ENCODE measurements at regions not wholly inside any gene's neighbourhood (a gene's known extent, or its start where the extent isn't known, plus 50 kb on each side); places are given as distances from the start of the nearest gene placed in this dataset.

GRCh38 chr11:93969925-93970922, 50.9 kb upstream of the HEPHL1 start:
- no peak for DNase-seq
- no peaks in the 10 kb centered on the region for H3K36me3 Mint-ChIP-seq (ENCODE audit: low read depth)
- no peak for ATAC-seq (ENCODE audit: low read depth)
- intact Hi-C loops (cut with micrococcal nuclease): no loop called here
- CTCF ChIA-PET: no interaction called here
- no peaks in the 10 kb centered on the region for H3K27me3 Mint-ChIP-seq
- POLR2A ChIA-PET: no interaction called here
- H3K4me1 Mint-ChIP-seq: no peaks in the 10 kb centered on the region
- H3K9me3 Mint-ChIP-seq: peaks cover 10% of the 10 kb centered on the region
- H3K4me3 Mint-ChIP-seq: no peak overlapping the region
- no peak overlapping the region for H3K27ac Mint-ChIP-seq
- TF ChIP-seq CTCF (IDR thresholded peaks at IDR 0.05): no peak

Measured in activated B cell treated with CpG ODN at 0.5 μM for 24 hours (primary cell).